ENCODE measurements at regions not wholly inside any gene's neighbourhood (a gene's known extent, or its start where the extent isn't known, plus 50 kb on each side); places are given as distances from the start of the nearest gene placed in this dataset.

GRCh38 chr20:48006036-48006833 is 221.0 kb upstream of the SULF2 start:
- Histone ChIP-seq H3K4me1 (no peaks in the 10 kb centered on the region), H3K27ac (no peak overlapping the region), H3K36me3 (no peaks in the 10 kb centered on the region), H3K27me3 (no peaks in the 10 kb centered on the region), H3K9me3 (no peaks in the 10 kb centered on the region), H3K4me3 (no peak overlapping the region)
- 44% methylated on average over 6 of the region's 14 CpGs for WGBS (ENCODE audit: insufficient coverage, low coverage, low lambda C conversion rate, missing lambda C conversion rate)
- DNase-seq (no peak), ATAC-seq (peak in 1 of 4 donors; percentile 20)
- intact Hi-C loops (cut with DNase I) = no loop called here
- TF ChIP-seq, protein P1, sequence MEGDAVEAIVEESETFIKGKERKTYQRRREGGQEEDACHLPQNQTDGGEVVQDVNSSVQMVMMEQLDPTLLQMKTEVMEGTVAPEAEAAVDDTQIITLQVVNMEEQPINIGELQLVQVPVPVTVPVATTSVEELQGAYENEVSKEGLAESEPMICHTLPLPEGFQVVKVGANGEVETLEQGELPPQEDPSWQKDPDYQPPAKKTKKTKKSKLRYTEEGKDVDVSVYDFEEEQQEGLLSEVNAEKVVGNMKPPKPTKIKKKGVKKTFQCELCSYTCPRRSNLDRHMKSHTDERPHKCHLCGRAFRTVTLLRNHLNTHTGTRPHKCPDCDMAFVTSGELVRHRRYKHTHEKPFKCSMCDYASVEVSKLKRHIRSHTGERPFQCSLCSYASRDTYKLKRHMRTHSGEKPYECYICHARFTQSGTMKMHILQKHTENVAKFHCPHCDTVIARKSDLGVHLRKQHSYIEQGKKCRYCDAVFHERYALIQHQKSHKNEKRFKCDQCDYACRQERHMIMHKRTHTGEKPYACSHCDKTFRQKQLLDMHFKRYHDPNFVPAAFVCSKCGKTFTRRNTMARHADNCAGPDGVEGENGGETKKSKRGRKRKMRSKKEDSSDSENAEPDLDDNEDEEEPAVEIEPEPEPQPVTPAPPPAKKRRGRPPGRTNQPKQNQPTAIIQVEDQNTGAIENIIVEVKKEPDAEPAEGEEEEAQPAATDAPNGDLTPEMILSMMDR (IDR thresholded peaks at IDR 0.05) = no peak

DNA sequence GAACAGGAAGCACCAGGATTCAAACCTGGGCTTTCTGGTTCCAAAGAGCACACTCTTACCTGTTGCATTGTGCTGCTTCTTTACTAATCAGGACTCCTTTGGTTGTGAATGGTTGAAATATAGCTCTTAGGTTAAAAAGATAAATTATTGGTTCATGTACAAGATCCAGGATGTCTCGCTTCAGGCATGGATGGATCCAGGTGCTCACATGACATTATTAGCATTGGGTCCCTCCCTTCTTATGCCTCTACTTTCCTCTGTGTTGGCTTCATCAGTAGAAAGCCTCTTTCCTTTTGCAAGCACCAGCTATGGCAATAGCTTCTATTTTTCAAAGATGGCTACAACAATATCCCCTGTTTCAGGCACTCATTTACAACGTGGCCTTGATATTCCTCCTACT is 217.7 kb upstream of the SULF2 start:
- intact Hi-C loops (cut with DNase I) = no loop called here
- H3K4me3 ChIP-seq = no peak overlapping the region
- no peaks in the 10 kb centered on the region for H3K4me1 ChIP-seq
- DNase-seq (no peak), ATAC-seq (no peak)
- 53% methylated on average over 2 of the region's 2 CpGs for WGBS (ENCODE audit: insufficient coverage, low coverage, low lambda C conversion rate, missing lambda C conversion rate)
- no peaks in the 10 kb centered on the region for H3K9me3 ChIP-seq
- no peak for TF ChIP-seq POLR2A (IDR thresholded peaks at IDR 0.05)
- TF ChIP-seq, protein P1 (IDR thresholded peaks at IDR 0.05) = no peak
- H3K36me3 ChIP-seq = no peaks in the 10 kb centered on the region
- H3K27me3 ChIP-seq = no peaks in the 10 kb centered on the region
- no peak overlapping the region for H3K27ac ChIP-seq

DNA sequence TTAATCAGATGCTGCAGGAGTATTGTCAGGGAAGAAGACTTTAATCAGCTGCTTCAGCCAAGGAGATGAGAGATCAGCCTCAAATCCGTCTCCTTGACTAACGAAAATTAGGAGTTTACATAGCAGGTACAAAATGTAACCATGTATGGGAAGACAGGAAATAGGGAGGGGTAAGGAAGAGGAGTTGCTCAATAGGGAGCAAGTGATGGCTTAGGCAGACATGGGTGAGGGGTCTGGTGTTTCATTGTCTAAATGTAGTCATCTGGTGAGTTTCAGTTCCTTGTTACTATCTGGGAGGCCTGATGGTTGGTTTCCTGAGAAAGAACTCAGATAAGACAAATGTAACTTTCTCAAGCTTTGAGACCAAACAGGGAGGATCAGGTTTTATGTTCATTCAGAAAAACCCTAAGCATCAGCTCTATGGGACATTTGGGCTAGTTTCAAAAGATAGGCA is 217.3 kb upstream of the SULF2 start:
- Histone ChIP-seq H3K36me3 (no peaks in the 10 kb centered on the region), H3K9me3 (no peaks in the 10 kb centered on the region), H3K27me3 (no peaks in the 10 kb centered on the region), H3K4me3 (no peak overlapping the region), H3K27ac (no peak overlapping the region), H3K4me1 (no peaks in the 10 kb centered on the region)
- DNase-seq (no peak), ATAC-seq (no peak)
- intact Hi-C loops (cut with DNase I) = no loop called here
- no peak for TF ChIP-seq POLR2A (IDR thresholded peaks at IDR 0.05)
- TF ChIP-seq, protein P1 (IDR thresholded peaks at IDR 0.05) = no peak
- WGBS (ENCODE audit: insufficient coverage, low coverage, low lambda C conversion rate, missing lambda C conversion rate) = 4% methylated on average over 2 of the region's 2 CpGs

- intact Hi-C loops (cut with DNase I) = no loop called here
- H3K36me3 ChIP-seq = no peaks in the 10 kb centered on the region
- TF ChIP-seq, protein P1 (IDR thresholded peaks at IDR 0.05) = no peak
- DNase-seq (no peak), ATAC-seq (no peak)
- H3K4me3 ChIP-seq = no peak overlapping the region
- no peaks in the 10 kb centered on the region for H3K4me1 ChIP-seq
- no peaks in the 10 kb centered on the region for H3K27me3 ChIP-seq
- no peak overlapping the region for H3K27ac ChIP-seq
- H3K9me3 ChIP-seq = no peaks in the 10 kb centered on the region
Measured at GRCh38 chr20:47999166-47999565, 213.9 kb upstream of the SULF2 start.

Data from right lobe of liver (tissue), 6 donors.